HEK293 (cell line): ENCODE measurements at regions not wholly inside any gene's neighbourhood (a gene's known extent, or its start where the extent isn't known, plus 50 kb on each side); places are given as distances from the start of the nearest gene placed in this dataset.

ENCODE experiments used
- CTCF ChIA-PET: fragments of 350-600 bp; formaldehyde crosslinking; extraction: SDS; loops from one replicate; lab custom pipeline; 2021; ENCODE audit warnings: antibody characterized with exemption; lab: Yijun Ruan, JAX
- POLR2A ChIA-PET: fragments of 300-600 bp; formaldehyde crosslinking; extraction: SDS; loops from one replicate; lab custom pipeline; 2020; ENCODE audit warnings: antibody characterized with exemption, inconsistent platforms; lab: Yijun Ruan, JAX
- H3K27ac ChIP-seq: fragments of 200-500 bp; sonication (Bioruptor generic); 2 replicates; pipeline ENCODE4 v1.5.1; 2014; ENCODE audit warnings: low read depth, low read length, control low read depth, inconsistent platforms; ENCODE audit errors: extremely low read depth
- H3K36me3 ChIP-seq, 2 experiments: fragments of 200-500 bp in 1 of 2; sonication (Bioruptor generic) in 1 of 2; 1 replicate in 1 of 2; 2 replicates in 1 of 2; pipeline ENCODE4 v1.5.1; 2014 to 2017; ENCODE audit warnings: inconsistent platforms in 2 of 2, low read length in 2 of 2; ENCODE audit not compliant: control insufficient read depth in 2 of 2, insufficient read depth in 1 of 2
- H3K4me1 ChIP-seq: fragments of 200-500 bp; sonication (Bioruptor generic); 2 replicates; pipeline ENCODE4 v1.5.1; 2014; ENCODE audit warnings: mild to moderate bottlenecking, low read length, inconsistent platforms; ENCODE audit not compliant: control insufficient read depth, insufficient read depth
- H3K4me3 ChIP-seq: 2 replicates; pipeline ENCODE4 v1.5.1; 2011; ENCODE audit warnings: low read depth, mild to moderate bottlenecking, control low read depth, low read length, moderate library complexity
- H3K9me3 ChIP-seq: fragments of 200-500 bp; sonication (Bioruptor generic); 2 replicates; pipeline ENCODE4 v1.5.1; 2014; ENCODE audit warnings: low read depth, low read length, inconsistent platforms; ENCODE audit not compliant: control insufficient read depth, insufficient read depth
- IKZF3 ChIP-seq: fragments of 450-650 bp; IDR thresholded peaks from 2 replicates; pipeline ENCODE4 v1.5.0; 2018; ENCODE audit warnings: missing biosample characterization, mild to moderate bottlenecking, missing genetic modification characterization, moderate library complexity
- KLF9 ChIP-seq: fragments of 450-650 bp; formaldehyde crosslinking; IDR thresholded peaks from 2 replicates; pipeline ENCODE4 v1.5.1; 2016; ENCODE audit warnings: missing biosample characterization, missing genetic modification characterization, low read depth
- MEIS1 ChIP-seq: sonication (generic); formaldehyde crosslinking; IDR thresholded peaks from 2 replicates; pipeline ENCODE4 v1.8.1; 2022; ENCODE audit warnings: missing genetic modification reagents, mild to moderate bottlenecking, borderline replicate concordance
- PRDM6 ChIP-seq: fragments of 450-650 bp; formaldehyde crosslinking; IDR thresholded peaks from 2 replicates; pipeline ENCODE4 v1.5.1; 2017; ENCODE audit warnings: missing biosample characterization, missing genetic modification characterization
- ZIC2 ChIP-seq: fragments of 450-650 bp; formaldehyde crosslinking; IDR thresholded peaks from 2 replicates; pipeline ENCODE4 v1.5.1; 2016; ENCODE audit warnings: missing biosample characterization, missing genetic modification characterization
- ZNF341 ChIP-seq: fragments of 450-650 bp; formaldehyde crosslinking; IDR thresholded peaks from 2 replicates; pipeline ENCODE4; 2016; ENCODE audit warnings: low read depth, missing biosample characterization, missing genetic modification characterization
- ZNF433 ChIP-seq: fragments of 450-650 bp; formaldehyde crosslinking; IDR thresholded peaks from 2 replicates; pipeline ENCODE4 v1.5.1; 2016; ENCODE audit warnings: missing biosample characterization, missing genetic modification characterization, low read depth
- ZNF544 ChIP-seq: fragments of 450-650 bp; formaldehyde crosslinking; IDR thresholded peaks from 2 replicates; pipeline ENCODE4 v1.5.0; 2017; ENCODE audit warnings: missing biosample characterization, missing genetic modification characterization
- ZNF660 ChIP-seq: fragments of 450-650 bp; IDR thresholded peaks from 2 replicates; pipeline ENCODE4 v1.5.1; 2018; ENCODE audit warnings: missing biosample characterization, mild to moderate bottlenecking, missing genetic modification characterization
- ZNF76 ChIP-seq: fragments of 450-650 bp; formaldehyde crosslinking; IDR thresholded peaks from 2 replicates; pipeline ENCODE4; 2016; ENCODE audit warnings: low read depth, missing biosample characterization, missing genetic modification characterization, borderline replicate concordance
- TF ChIP-seq, protein P1 (sequence below): fragments of 450-650 bp; formaldehyde crosslinking; IDR thresholded peaks from 2 replicates; pipeline ENCODE4 v1.5.1; 2016; ENCODE audit warnings: missing biosample characterization, missing genetic modification characterization, low read depth

DNA sequence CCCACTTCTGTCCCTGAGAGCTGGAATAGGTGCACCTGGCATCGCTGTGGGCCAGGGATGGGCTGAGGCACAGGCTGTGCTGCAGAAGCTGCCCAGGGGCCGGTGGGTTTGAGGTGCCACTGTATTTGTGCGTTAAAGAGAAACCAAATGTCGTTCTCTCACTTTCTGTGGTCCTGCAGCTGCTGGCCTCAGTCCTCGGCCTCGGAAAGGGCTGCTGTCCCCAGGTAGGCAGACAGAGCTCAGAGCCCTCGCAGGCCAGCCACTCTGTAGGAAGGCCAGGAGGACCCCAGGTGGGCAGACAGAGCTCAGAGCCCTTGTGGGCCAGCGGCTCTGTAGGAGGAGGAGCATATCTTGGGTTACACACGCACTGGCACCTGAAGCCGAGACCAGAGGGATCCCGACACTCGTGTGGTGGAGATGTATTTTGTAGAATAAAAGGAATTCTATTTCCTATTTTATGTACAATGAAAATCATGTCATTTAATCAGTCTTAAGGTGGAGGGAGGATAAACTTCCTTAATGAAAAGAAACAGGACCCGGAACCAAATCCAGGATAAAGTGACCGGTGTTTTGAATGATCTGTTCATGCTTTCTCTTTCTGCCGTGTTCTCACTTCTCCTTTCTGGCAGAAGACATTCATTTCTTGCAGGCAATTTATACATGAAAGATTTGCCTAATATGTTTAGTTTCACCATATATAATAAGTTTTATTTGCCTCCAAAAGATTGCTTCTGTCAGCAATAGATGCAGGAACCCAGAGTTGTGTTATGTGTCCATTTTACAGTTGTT lies 54.4 kb upstream of the HGFAC start:
- H3K4me1 ChIP-seq: peaks cover 9% of the 10 kb centered on the region; the same call in 1 of the 2 replicates
- POLR2A ChIA-PET: no interaction called here
- H3K27ac ChIP-seq: no peak overlapping the region
- TF ChIP-seq, protein P1, sequence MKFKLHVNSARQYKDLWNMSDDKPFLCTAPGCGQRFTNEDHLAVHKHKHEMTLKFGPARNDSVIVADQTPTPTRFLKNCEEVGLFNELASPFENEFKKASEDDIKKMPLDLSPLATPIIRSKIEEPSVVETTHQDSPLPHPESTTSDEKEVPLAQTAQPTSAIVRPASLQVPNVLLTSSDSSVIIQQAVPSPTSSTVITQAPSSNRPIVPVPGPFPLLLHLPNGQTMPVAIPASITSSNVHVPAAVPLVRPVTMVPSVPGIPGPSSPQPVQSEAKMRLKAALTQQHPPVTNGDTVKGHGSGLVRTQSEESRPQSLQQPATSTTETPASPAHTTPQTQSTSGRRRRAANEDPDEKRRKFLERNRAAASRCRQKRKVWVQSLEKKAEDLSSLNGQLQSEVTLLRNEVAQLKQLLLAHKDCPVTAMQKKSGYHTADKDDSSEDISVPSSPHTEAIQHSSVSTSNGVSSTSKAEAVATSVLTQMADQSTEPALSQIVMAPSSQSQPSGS (tag by site-specific recombination): no peak
- TF ChIP-seq MEIS1 (CRISPR knock-in tag) (no peak), ZNF660 (tag by site-specific recombination) (no peak), ZNF76 (tag by site-specific recombination) (no peak), KLF9 (no peak), ZNF433 (tag by site-specific recombination) (no peak), ZNF341 (tag by site-specific recombination) (no peak)
- TF ChIP-seq, all 188 proteins: peak for 0
- no peaks in the 10 kb centered on the region for H3K9me3 ChIP-seq
- H3K4me3 ChIP-seq: no peak overlapping the region
- H3K36me3 ChIP-seq: no peaks in the 10 kb centered on the region
- CTCF ChIA-PET: interaction anchor here (0.6 to 1.0 kb wide), 3 partner anchors 41 to 54 kb away, joined by 3 to 5 read pairs (median 3); partner anchors contain the start of gene HGFAC

- TF ChIP-seq ZNF544 (tag by site-specific recombination): no peak
- TF ChIP-seq ZNF341 (tag by site-specific recombination): peak; percentile 30; the same call in 1 of the 2 replicates
- peak; percentile 26; the same call in 1 of the 2 replicates for TF ChIP-seq ZIC2 (tag by site-specific recombination)
- POLR2A ChIA-PET: no interaction called here
- H3K4me1 ChIP-seq: peaks cover 9% of the 10 kb centered on the region; the same call in 1 of the 2 replicates
- H3K36me3 ChIP-seq: no peaks in the 10 kb centered on the region
- no peak overlapping the region for H3K4me3 ChIP-seq
- no peaks in the 10 kb centered on the region for H3K9me3 ChIP-seq
- no peak overlapping the region for H3K27ac ChIP-seq
- CTCF ChIA-PET: interaction anchor here (0.6 to 1.0 kb wide), 2 partner anchors 42 to 54 kb away, joined by 3 read pairs; partner anchors contain the start of gene HGFAC
Measured at GRCh38 chr4:3387943-3388361, 53.8 kb upstream of the HGFAC start.

GRCh38 chr4:3388471-3389232 lies 53.1 kb upstream of the HGFAC start:
- ChIA-PET POLR2A (interaction anchor here (0.6 kb wide), 1 partner anchor 34 kb away, joined by 3 read pairs; no protein-coding TSS in a partner anchor), CTCF (interaction anchor here (0.6 to 1.0 kb wide), 2 partner anchors 42 to 53 kb away, joined by 3 read pairs; partner anchors contain the start of gene HGFAC)
- H3K36me3 ChIP-seq: no peaks in the 10 kb centered on the region
- no peak overlapping the region for H3K27ac ChIP-seq
- peak; percentile 35; the same call in 1 of the 2 replicates for TF ChIP-seq PRDM6 (tag by site-specific recombination)
- TF ChIP-seq IKZF3 (tag by site-specific recombination): no peak
- peaks cover 9% of the 10 kb centered on the region; the same call in 1 of the 2 replicates for H3K4me1 ChIP-seq
- H3K9me3 ChIP-seq: no peaks in the 10 kb centered on the region
- H3K4me3 ChIP-seq: no peak overlapping the region
